ENCODE measurements at regions not wholly inside any gene's neighbourhood (a gene's known extent, or its start where the extent isn't known, plus 50 kb on each side); places are given as distances from the start of the nearest gene placed in this dataset.

DNA sequence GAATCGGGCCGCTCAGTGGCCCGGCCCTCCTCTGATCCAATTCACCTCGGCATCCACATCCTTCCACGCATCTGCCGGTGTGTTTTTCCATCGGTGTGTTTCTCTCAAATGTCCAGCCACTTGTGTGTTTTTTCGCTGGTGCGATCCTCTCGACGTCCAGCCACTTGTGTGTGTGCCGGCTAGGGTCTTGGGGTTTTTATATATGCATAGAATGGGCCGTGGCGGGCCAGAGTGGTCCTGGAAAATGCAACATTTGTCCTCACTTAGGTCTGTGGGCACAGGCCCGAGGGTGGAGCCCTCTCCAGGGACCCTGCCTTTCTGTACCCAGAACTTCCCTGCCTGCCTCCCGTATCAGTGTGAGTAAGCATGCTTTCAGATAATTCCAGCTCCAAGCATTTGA is 1106.4 kb downstream of the AMY1C start:
- DNase-seq (ENCODE audit: low read depth), result no peak
- H3K4me3 ChIP-seq (ENCODE audit: low read depth, low read length), result no peak overlapping the region
- TF ChIP-seq, protein P1, sequence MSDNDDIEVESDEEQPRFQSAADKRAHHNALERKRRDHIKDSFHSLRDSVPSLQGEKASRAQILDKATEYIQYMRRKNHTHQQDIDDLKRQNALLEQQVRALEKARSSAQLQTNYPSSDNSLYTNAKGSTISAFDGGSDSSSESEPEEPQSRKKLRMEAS (IDR thresholded peaks at IDR 0.05; ENCODE audit: low read depth, low read length), result no peak
- TF ChIP-seq POLR2A (IDR thresholded peaks at IDR 0.05; ENCODE audit: extremely low read depth, insufficient read length), result no peak
- no peak for TF ChIP-seq MYC (IDR thresholded peaks at IDR 0.05; ENCODE audit: low read depth, low read length)
- TF ChIP-seq, protein P2, sequence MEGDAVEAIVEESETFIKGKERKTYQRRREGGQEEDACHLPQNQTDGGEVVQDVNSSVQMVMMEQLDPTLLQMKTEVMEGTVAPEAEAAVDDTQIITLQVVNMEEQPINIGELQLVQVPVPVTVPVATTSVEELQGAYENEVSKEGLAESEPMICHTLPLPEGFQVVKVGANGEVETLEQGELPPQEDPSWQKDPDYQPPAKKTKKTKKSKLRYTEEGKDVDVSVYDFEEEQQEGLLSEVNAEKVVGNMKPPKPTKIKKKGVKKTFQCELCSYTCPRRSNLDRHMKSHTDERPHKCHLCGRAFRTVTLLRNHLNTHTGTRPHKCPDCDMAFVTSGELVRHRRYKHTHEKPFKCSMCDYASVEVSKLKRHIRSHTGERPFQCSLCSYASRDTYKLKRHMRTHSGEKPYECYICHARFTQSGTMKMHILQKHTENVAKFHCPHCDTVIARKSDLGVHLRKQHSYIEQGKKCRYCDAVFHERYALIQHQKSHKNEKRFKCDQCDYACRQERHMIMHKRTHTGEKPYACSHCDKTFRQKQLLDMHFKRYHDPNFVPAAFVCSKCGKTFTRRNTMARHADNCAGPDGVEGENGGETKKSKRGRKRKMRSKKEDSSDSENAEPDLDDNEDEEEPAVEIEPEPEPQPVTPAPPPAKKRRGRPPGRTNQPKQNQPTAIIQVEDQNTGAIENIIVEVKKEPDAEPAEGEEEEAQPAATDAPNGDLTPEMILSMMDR (IDR thresholded peaks at IDR 0.05; ENCODE audit: low read depth, low read length), result no peak

DNA sequence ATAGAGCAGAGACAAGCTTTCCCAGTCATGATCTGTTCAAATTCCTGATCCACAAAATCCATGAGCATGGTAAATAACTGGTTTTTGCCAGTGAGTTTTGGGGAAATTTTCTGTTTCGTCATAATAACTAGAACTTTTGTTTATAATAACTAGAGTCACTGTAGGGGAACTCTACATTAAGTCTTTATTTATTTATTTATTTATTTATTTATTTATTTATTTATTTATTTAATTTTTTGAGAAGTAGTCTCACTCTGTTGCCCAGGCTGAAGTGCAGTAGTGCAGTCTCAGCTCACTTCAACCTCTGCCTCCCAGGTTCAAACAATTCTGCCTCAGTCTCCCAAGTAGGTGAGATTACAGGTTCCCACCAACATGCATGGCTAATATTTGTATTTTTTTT is 1106.8 kb downstream of the AMY1C start:
- no peak overlapping the region for H3K4me3 ChIP-seq (ENCODE audit: low read depth, low read length)
- DNase-seq (ENCODE audit: low read depth), result no peak
- TF ChIP-seq, protein P1 (IDR thresholded peaks at IDR 0.05; ENCODE audit: low read depth, low read length), result no peak
- TF ChIP-seq, protein P2 (IDR thresholded peaks at IDR 0.05; ENCODE audit: low read depth, low read length), result no peak
- no peak for TF ChIP-seq MYC (IDR thresholded peaks at IDR 0.05; ENCODE audit: low read depth, low read length)
- TF ChIP-seq POLR2A (IDR thresholded peaks at IDR 0.05; ENCODE audit: extremely low read depth, insufficient read length), result no peak

DNA sequence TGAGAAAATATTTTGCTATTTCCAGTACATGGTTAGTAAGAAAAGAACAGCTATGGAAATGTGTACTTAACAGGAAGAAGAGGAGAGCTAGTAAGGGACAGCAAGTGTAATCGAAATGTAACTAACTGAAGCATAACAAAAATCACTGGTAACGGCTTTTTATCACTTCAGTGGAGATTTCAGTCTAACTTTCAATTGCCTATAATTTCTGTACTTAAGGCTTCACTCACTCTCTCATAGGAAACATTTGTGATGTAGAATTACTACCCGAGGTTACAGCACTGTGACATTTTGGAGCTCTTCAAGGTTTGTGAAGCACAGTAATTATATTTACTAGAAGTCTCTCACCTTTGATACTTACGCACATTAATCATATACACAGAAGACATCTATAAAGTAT is 1119.1 kb downstream of the AMY1C start:
- H3K4me3 ChIP-seq (ENCODE audit: low read depth, low read length), result no peak overlapping the region
- DNase-seq (ENCODE audit: low read depth), result no peak
- no peak for TF ChIP-seq POLR2A (IDR thresholded peaks at IDR 0.05; ENCODE audit: extremely low read depth, insufficient read length)
- TF ChIP-seq MYC (IDR thresholded peaks at IDR 0.05; ENCODE audit: low read depth, low read length), result no peak
- TF ChIP-seq, protein P1 (IDR thresholded peaks at IDR 0.05; ENCODE audit: low read depth, low read length), result no peak
- TF ChIP-seq, protein P2 (IDR thresholded peaks at IDR 0.05; ENCODE audit: low read depth, low read length), result no peak

DNA sequence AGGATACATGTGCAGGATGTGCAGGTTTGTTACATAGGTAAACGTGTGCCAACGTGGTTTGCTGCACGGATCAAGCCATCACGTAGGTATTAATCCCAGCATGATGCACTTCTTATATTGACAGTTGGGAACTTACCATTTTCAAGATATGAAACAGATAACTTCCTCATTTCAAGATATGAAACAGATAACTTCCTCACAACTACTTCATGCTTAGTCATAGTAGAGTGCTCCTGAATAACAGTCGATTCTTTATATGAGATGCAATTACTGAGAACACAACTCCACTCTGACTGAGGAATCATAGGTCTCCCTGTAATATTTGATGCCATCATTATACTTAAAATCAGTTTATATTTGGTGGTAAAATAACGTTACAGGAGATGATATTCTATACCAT is 1124.3 kb downstream of the AMY1C start:
- H3K4me3 ChIP-seq (ENCODE audit: low read depth, low read length), result no peak overlapping the region
- TF ChIP-seq MYC (IDR thresholded peaks at IDR 0.05; ENCODE audit: low read depth, low read length), result no peak
- TF ChIP-seq, protein P1 (IDR thresholded peaks at IDR 0.05; ENCODE audit: low read depth, low read length), result no peak
- TF ChIP-seq, protein P2 (IDR thresholded peaks at IDR 0.05; ENCODE audit: low read depth, low read length), result no peak
- TF ChIP-seq POLR2A (IDR thresholded peaks at IDR 0.05; ENCODE audit: extremely low read depth, insufficient read length), result no peak
- no peak for DNase-seq (ENCODE audit: low read depth)

DNA sequence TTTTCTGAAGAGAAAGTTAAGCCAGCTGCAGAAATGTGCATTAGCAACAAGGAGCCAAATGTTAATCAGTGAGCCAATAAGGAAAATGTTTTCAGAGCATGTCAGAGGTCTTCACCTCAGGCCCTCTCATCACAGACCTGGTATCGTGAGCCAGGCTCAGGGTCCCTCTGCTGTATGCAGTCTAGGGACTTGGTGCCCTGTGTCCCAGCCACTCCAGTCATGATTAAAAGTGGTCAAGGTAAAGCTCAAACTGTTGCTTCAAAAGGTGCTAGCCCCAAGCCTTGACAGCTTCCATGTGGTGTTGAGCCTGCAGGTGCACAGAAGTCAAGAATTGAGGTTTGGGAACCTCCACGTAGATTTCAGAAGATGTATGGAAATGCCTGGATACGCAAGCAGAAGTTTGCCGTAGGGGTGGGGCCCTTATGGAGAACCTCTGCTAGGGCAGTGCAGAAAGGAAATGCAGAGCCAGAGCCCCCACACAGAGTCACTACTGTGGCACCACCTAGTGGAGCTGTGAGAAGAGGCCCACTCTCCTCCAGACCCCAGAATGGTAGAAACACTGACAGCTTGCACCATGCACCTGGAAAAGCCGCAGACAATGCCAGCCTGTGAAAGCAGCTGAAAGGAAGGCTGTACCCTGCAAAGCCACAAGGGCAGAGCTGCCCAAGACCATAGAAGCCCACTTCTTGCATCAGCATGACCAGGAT is 1128.7 kb downstream of the AMY1C start:
- DNase-seq (ENCODE audit: low read depth), result peak; percentile 23
- TF ChIP-seq MYC (IDR thresholded peaks at IDR 0.05; ENCODE audit: low read depth, low read length) (no peak), POLR2A (IDR thresholded peaks at IDR 0.05; ENCODE audit: extremely low read depth, insufficient read length) (no peak)
- TF ChIP-seq, protein P1 (IDR thresholded peaks at IDR 0.05; ENCODE audit: low read depth, low read length), result no peak
- TF ChIP-seq, protein P2 (IDR thresholded peaks at IDR 0.05; ENCODE audit: low read depth, low read length), result peak; percentile 21
- no peak overlapping the region for H3K4me3 ChIP-seq (ENCODE audit: low read depth, low read length)
